ENCODE measurements at regions not wholly inside any gene's neighbourhood (a gene's known extent, or its start where the extent isn't known, plus 50 kb on each side); places are given as distances from the start of the nearest gene placed in this dataset.

DNA sequence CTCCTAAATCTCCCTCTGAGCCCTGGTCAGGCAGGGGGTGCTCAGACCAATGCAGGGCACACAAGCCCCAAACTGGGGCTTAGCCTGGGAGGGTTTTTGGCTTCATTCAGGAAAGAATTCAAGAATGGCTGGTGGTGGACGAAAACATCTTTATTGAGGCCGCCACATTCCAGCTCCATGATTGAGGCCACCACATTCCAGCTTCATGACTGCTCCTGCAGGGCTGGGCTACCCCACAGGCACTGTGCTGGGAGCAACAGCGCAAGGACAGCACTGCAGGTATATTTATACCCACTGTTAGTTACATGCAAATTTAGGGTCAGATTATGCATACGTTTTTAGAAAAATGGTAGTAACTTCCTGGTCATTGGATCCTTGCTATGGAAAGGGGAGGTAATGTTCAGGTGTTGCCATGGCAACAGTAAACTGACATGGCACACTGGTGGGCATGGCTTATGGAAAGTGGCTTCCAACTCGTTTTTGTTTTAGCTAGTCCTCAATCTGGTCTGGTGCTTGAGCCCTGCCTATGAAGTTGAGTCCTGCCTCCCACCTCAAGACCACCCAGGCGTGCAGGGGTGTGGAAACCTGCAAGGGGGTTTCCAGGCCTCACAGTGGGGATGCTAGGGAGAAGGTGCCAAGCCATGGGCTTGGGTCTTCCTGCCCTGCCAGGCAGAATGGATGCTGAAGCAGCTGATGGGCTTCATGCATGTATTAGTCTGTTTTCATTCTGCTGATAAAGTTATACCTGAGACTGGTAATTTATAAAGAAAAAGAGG lies 348.7 kb upstream of the AJAP1 start:
- TF ChIP-seq HNF4G (IDR thresholded peaks at IDR 0.05) (no peak), TAF1 (conservative IDR thresholded peaks at IDR 0.05) (no peak), NR2F2 (IDR thresholded peaks at IDR 0.05) (no peak), EGR1 (IDR thresholded peaks at IDR 0.05; ENCODE audit: low read depth in 2 of 2) (no peak), GABPA (IDR thresholded peaks at IDR 0.05 in 1 of 2, conservative IDR thresholded peaks at IDR 0.05 in 1 of 2) (no peak), HNF4A (conservative IDR thresholded peaks at IDR 0.05) (no peak), FOXA1 (IDR thresholded peaks at IDR 0.05) (no peak), FOXA2 (IDR thresholded peaks at IDR 0.05) (no peak), SP1 (IDR thresholded peaks at IDR 0.05) (no peak), RAD21 (IDR thresholded peaks at IDR 0.05) (no peak), RXRA (IDR thresholded peaks at IDR 0.05) (no peak), JUND (IDR thresholded peaks at IDR 0.05) (no peak), YY1 (IDR thresholded peaks at IDR 0.05) (no peak)
- TF ChIP-seq, protein P1, sequence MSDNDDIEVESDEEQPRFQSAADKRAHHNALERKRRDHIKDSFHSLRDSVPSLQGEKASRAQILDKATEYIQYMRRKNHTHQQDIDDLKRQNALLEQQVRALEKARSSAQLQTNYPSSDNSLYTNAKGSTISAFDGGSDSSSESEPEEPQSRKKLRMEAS (IDR thresholded peaks at IDR 0.05) = no peak
- TF ChIP-seq, protein P2, sequence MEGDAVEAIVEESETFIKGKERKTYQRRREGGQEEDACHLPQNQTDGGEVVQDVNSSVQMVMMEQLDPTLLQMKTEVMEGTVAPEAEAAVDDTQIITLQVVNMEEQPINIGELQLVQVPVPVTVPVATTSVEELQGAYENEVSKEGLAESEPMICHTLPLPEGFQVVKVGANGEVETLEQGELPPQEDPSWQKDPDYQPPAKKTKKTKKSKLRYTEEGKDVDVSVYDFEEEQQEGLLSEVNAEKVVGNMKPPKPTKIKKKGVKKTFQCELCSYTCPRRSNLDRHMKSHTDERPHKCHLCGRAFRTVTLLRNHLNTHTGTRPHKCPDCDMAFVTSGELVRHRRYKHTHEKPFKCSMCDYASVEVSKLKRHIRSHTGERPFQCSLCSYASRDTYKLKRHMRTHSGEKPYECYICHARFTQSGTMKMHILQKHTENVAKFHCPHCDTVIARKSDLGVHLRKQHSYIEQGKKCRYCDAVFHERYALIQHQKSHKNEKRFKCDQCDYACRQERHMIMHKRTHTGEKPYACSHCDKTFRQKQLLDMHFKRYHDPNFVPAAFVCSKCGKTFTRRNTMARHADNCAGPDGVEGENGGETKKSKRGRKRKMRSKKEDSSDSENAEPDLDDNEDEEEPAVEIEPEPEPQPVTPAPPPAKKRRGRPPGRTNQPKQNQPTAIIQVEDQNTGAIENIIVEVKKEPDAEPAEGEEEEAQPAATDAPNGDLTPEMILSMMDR (IDR thresholded peaks at IDR 0.05; ENCODE audit: low read depth, low read length, missing input control) = no peak
- TF ChIP-seq, protein P3, sequence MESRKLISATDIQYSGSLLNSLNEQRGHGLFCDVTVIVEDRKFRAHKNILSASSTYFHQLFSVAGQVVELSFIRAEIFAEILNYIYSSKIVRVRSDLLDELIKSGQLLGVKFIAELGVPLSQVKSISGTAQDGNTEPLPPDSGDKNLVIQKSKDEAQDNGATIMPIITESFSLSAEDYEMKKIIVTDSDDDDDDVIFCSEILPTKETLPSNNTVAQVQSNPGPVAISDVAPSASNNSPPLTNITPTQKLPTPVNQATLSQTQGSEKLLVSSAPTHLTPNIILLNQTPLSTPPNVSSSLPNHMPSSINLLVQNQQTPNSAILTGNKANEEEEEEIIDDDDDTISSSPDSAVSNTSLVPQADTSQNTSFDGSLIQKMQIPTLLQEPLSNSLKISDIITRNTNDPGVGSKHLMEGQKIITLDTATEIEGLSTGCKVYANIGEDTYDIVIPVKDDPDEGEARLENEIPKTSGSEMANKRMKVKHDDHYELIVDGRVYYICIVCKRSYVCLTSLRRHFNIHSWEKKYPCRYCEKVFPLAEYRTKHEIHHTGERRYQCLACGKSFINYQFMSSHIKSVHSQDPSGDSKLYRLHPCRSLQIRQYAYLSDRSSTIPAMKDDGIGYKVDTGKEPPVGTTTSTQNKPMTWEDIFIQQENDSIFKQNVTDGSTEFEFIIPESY (IDR thresholded peaks at IDR 0.05) = no peak
- TF ChIP-seq, protein P4, sequence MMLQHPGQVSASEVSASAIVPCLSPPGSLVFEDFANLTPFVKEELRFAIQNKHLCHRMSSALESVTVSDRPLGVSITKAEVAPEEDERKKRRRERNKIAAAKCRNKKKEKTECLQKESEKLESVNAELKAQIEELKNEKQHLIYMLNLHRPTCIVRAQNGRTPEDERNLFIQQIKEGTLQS (IDR thresholded peaks at IDR 0.05) = no peak
- Histone ChIP-seq H3K4me3 (ENCODE audit: low read depth in 1 of 3, low read length in 3 of 3) (no peak overlapping the region), H3K27me3 (ENCODE audit: control insufficient read depth in 4 of 4, insufficient read depth in 4 of 4, low read length in 3 of 4) (no peaks in the 10 kb centered on the region), H3K36me3 (ENCODE audit: control insufficient read depth in 4 of 4, insufficient read depth in 3 of 4, low read depth in 1 of 4, low read length in 3 of 4) (no peaks in the 10 kb centered on the region), H3K9me3 (ENCODE audit: control insufficient read depth in 4 of 4, low read length in 3 of 4) (peaks cover 0 to 3% (median 0%) of the 10 kb centered on the region in 4 donors), H3K27ac (ENCODE audit: low read depth in 1 of 2, low read length in 2 of 2) (no peak overlapping the region), H3K9ac (ENCODE audit: low read depth in 1 of 2, low read length in 2 of 2) (no peak overlapping the region), H3K4me1 (ENCODE audit: control insufficient read depth in 4 of 4, insufficient read depth in 4 of 4, low read length in 3 of 4) (no peaks in the 10 kb centered on the region)
- 77% methylated on average over 6 of the region's 6 CpGs for WGBS
- no peak for DNase-seq (ENCODE audit: low spot score)

DNA sequence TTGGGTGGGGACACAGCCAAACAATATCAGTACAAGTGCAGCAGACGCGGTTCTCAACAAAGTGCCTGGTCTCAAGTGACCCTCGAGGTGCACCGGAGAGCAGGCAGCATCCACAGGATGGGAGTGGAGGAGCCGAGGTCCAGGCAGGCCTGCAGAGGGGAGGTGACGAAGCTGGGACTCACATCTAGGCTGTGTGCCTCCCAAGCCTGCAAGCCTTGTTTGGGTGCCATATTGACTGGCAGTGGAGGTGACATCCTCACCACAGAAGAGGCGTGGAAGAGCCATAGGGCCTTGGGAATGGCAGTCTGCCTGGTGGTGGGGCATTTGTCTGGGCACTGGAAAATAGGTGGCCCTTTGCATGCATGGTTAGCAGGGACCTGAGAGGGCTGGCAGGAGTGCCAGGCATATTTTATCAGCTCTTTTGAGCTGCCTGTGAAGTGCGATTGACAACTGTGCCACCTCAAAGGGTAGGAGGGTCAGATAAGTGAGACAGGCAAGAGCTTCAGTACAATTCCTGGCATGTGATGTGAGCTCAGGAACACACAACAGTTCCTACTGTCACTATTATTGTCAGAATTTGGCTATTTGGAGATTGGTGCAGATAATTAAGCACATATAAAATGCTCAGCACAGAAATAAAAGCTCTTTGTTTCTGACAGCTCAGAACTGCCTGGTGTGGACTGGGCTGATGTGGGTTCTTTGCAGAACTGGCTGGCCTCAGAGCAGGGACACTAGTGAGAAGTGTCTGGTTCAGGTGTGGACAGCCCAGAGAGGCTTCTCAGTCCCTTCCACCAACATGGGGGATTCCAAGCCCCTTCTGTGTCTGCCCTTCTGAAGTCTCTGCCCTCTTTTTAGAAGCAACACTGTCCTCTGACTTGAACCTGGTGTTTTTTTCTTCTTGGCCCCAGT lies 347.6 kb upstream of the AJAP1 start:
- Histone ChIP-seq H3K27me3 (ENCODE audit: control insufficient read depth in 4 of 4, insufficient read depth in 4 of 4, low read length in 3 of 4) (peaks cover 0 to 2% (median 0%) of the 10 kb centered on the region in 4 donors), H3K36me3 (ENCODE audit: control insufficient read depth in 4 of 4, insufficient read depth in 3 of 4, low read depth in 1 of 4, low read length in 3 of 4) (no peaks in the 10 kb centered on the region), H3K4me1 (ENCODE audit: control insufficient read depth in 4 of 4, insufficient read depth in 4 of 4, low read length in 3 of 4) (no peaks in the 10 kb centered on the region), H3K9ac (ENCODE audit: low read depth in 1 of 2, low read length in 2 of 2) (no peak overlapping the region), H3K27ac (ENCODE audit: low read depth in 1 of 2, low read length in 2 of 2) (no peak overlapping the region), H3K4me3 (ENCODE audit: low read depth in 1 of 3, low read length in 3 of 3) (no peak overlapping the region), H3K9me3 (ENCODE audit: control insufficient read depth in 4 of 4, low read length in 3 of 4) (peaks cover 0 to 3% (median 0%) of the 10 kb centered on the region in 4 donors)
- WGBS = 81% methylated on average over 8 of the region's 8 CpGs
- TF ChIP-seq RAD21 (IDR thresholded peaks at IDR 0.05) (no peak), GABPA (IDR thresholded peaks at IDR 0.05 in 1 of 2, conservative IDR thresholded peaks at IDR 0.05 in 1 of 2) (no peak), JUND (IDR thresholded peaks at IDR 0.05) (no peak), TAF1 (conservative IDR thresholded peaks at IDR 0.05) (no peak), SP1 (IDR thresholded peaks at IDR 0.05) (no peak)
- TF ChIP-seq, protein P3 (IDR thresholded peaks at IDR 0.05) = no peak
- TF ChIP-seq, protein P2 (IDR thresholded peaks at IDR 0.05; ENCODE audit: low read depth, low read length, missing input control) = no peak
- TF ChIP-seq, protein P1 (IDR thresholded peaks at IDR 0.05) = no peak
- TF ChIP-seq, protein P4 (IDR thresholded peaks at IDR 0.05) = no peak
- DNase-seq (ENCODE audit: low spot score) = no peak
